ENCODE measurements at regions not wholly inside any gene's neighbourhood (a gene's known extent, or its start where the extent isn't known, plus 50 kb on each side); places are given as distances from the start of the nearest gene placed in this dataset.

DNA sequence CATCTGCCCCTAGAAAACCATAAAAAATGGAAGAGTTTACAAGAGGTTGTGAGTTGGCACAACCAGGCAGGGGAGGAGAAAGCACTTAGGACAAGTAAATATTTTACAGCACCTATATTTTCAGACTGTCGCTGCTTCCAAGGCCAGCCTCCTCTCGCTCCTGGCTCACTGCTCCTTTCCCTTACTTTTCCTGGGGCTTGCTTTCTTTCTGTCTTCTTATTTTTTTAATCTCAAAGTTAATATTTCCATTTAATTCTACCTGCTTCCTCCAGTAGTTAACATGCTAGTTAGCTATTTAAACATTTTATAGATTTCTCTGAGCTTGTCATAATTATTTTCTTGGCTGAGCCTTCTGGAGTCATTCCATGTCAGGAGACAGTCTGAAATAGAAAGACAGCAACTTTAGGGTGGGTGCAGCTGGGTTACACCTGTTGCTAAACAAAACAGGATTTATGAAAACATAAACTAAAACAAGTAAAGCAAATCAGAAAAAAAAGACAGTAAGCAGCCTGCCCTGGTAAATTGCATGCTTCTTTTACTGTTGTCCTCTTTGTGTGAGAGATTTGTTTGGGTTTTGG is 330.1 kb downstream of the DLEU7 start:
- Histone ChIP-seq H2AFZ (peak overlapping the region; percentile 70), H3K27ac (peak overlapping the region; percentile 83), H3K36me3 (replicated peaks; ENCODE audit: insufficient read depth, low read depth) (no peaks in the 10 kb centered on the region), H3K4me1 (ENCODE audit: insufficient read depth) (peaks cover 50% of the 10 kb centered on the region), H3K79me2 (no peaks in the 10 kb centered on the region), H3K4me3 (no peak overlapping the region), H3K4me2 (peak overlapping the region; percentile 73), H3K9me3 (ENCODE audit: low read depth) (no peaks in the 10 kb centered on the region), H4K20me1 (ENCODE audit: insufficient read depth, poor library complexity, severe bottlenecking) (no peaks in the 10 kb centered on the region), H3K9me2 (replicated peaks; ENCODE audit: insufficient read depth) (no peaks in the 10 kb centered on the region), H3K27me3 (no peaks in the 10 kb centered on the region)
- WGBS (ENCODE audit: low lambda C conversion rate, missing lambda C conversion rate): 17% methylated on average over 2 of the region's 2 CpGs
- TF ChIP-seq, protein P1, sequence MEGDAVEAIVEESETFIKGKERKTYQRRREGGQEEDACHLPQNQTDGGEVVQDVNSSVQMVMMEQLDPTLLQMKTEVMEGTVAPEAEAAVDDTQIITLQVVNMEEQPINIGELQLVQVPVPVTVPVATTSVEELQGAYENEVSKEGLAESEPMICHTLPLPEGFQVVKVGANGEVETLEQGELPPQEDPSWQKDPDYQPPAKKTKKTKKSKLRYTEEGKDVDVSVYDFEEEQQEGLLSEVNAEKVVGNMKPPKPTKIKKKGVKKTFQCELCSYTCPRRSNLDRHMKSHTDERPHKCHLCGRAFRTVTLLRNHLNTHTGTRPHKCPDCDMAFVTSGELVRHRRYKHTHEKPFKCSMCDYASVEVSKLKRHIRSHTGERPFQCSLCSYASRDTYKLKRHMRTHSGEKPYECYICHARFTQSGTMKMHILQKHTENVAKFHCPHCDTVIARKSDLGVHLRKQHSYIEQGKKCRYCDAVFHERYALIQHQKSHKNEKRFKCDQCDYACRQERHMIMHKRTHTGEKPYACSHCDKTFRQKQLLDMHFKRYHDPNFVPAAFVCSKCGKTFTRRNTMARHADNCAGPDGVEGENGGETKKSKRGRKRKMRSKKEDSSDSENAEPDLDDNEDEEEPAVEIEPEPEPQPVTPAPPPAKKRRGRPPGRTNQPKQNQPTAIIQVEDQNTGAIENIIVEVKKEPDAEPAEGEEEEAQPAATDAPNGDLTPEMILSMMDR (IDR thresholded peaks at IDR 0.05; ENCODE audit: poor library complexity): no peak
- TF ChIP-seq EZH2phosphoT487 (IDR thresholded peaks at IDR 0.05; ENCODE audit: low read depth, severe bottlenecking, unreplicated experiment) (no peak), EZH2 (IDR thresholded peaks at IDR 0.05; ENCODE audit: borderline replicate concordance) (no peak)
- DNase-seq (ENCODE audit: low spot score): peak; percentile 51

DNA sequence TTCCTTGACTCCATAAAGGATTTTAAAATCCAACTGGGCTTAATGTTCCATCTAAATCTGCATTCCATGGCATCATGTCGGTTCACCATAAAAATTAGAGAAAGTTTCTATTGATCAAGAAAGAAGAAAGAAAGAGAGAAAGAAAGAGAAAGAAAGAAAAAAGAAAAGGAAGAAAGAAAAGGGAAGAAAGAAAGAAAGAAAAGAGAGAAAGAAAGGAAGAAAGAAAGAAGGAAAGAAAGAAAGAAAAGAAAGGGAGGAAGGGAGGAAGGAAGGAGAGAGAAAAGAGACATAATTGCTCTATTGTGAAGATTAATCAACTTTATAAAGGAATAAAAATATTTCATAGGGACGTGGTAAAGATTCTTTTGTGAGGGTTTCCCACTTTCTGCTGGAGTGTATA is 329.2 kb downstream of the DLEU7 start:
- H3K4me1 ChIP-seq (ENCODE audit: insufficient read depth): peaks cover 57% of the 10 kb centered on the region
- H3K27ac ChIP-seq: peak overlapping the region; percentile 83
- WGBS (ENCODE audit: low lambda C conversion rate, missing lambda C conversion rate): 95% methylated on average over 2 of the region's 2 CpGs

DNA sequence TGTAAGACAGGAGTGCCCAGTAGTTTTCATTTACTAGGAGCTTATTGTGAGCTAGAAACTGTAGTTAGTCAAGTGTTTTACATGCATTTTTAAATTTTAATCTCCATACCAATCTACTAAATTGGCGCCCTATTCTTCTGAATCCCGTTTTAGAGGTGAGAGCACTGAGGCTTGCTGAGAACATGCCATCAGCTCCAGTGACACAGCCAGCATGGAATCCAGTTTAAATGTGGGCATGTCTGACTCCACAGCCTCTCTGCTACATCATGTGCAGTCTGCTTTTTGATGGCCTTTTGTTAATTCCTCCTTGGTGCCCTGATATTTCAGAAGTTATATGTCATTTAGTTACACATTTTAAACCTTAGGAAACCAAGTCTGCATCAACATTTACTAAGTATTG is 325.4 kb downstream of the DLEU7 start:
- Histone ChIP-seq H3K4me2 (peak overlapping the region; percentile 9), H3K4me3 (no peak overlapping the region), H3K9me3 (ENCODE audit: low read depth) (no peaks in the 10 kb centered on the region), H3K9me2 (replicated peaks; ENCODE audit: insufficient read depth) (no peaks in the 10 kb centered on the region), H4K20me1 (ENCODE audit: insufficient read depth, poor library complexity, severe bottlenecking) (no peaks in the 10 kb centered on the region), H3K36me3 (replicated peaks; ENCODE audit: insufficient read depth, low read depth) (no peaks in the 10 kb centered on the region), H3K79me2 (no peaks in the 10 kb centered on the region), H3K27ac (peak overlapping the region; percentile 56), H2AFZ (no peak overlapping the region), H3K27me3 (no peaks in the 10 kb centered on the region), H3K4me1 (ENCODE audit: insufficient read depth) (peaks cover 75% of the 10 kb centered on the region)
- 78% methylated on average over 2 of the region's 2 CpGs for WGBS (ENCODE audit: low lambda C conversion rate, missing lambda C conversion rate)
- no peak for DNase-seq (ENCODE audit: low spot score)
- no peak for TF ChIP-seq EZH2phosphoT487 (IDR thresholded peaks at IDR 0.05; ENCODE audit: low read depth, severe bottlenecking, unreplicated experiment)
- TF ChIP-seq EZH2 (IDR thresholded peaks at IDR 0.05; ENCODE audit: borderline replicate concordance): no peak
- TF ChIP-seq, protein P1 (IDR thresholded peaks at IDR 0.05; ENCODE audit: poor library complexity): no peak

More for the DNA sequence above, 329.2 kb downstream of the DLEU7 start:
- Histone ChIP-seq H3K36me3 (replicated peaks; ENCODE audit: insufficient read depth, low read depth) (no peaks in the 10 kb centered on the region), H2AFZ (no peak overlapping the region), H3K79me2 (no peaks in the 10 kb centered on the region), H3K9me2 (replicated peaks; ENCODE audit: insufficient read depth) (no peaks in the 10 kb centered on the region), H3K27me3 (no peaks in the 10 kb centered on the region), H3K4me2 (no peak overlapping the region), H3K4me3 (no peak overlapping the region), H4K20me1 (ENCODE audit: insufficient read depth, poor library complexity, severe bottlenecking) (no peaks in the 10 kb centered on the region), H3K9me3 (ENCODE audit: low read depth) (no peaks in the 10 kb centered on the region)
- DNase-seq (ENCODE audit: low spot score): no peak
- TF ChIP-seq EZH2phosphoT487 (IDR thresholded peaks at IDR 0.05; ENCODE audit: low read depth, severe bottlenecking, unreplicated experiment) (no peak), EZH2 (IDR thresholded peaks at IDR 0.05; ENCODE audit: borderline replicate concordance) (no peak)
- TF ChIP-seq, protein P1 (IDR thresholded peaks at IDR 0.05; ENCODE audit: poor library complexity): no peak

All from hepatocyte (in vitro differentiated cells).